Ureter (tissue), 1 donor: ENCODE measurements at regions not wholly inside any gene's neighbourhood (a gene's known extent, or its start where the extent isn't known, plus 50 kb on each side); places are given as distances from the start of the nearest gene placed in this dataset.
"Not testable (repeated sequence)": the region's sequence is repeated elsewhere in the genome, so short reads cannot be mapped to it uniquely, and the experiment has no call there.

ENCODE experiments used
- DNase-seq: peaks from one replicate; pipeline ENCODE4 v3.0.0-alpha.2; 2020; ENCODE audit warnings: low spot score
- donor health status: DM: yes; HTN: yes; CAD: no.

DNA sequence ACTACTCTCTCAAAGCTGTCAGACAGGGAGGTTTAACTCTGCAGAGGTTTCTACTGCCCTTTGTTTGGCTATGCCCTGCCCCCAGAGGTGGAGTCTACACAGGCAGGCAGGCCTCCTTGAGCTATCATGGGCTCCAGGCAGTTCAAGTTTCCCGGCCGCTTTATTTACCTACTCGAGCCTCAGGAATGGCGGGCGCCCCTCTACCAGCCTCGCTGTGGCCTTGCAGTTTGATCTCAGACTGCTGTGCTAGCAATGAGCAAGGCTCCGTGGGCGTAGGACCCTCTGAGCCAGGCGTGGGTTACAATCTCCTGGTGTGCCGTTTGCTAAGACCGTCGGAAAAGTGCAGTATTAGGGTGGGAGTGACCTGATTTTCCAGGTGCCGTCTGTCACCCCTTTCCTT, 124.3 kb downstream of the PTCHD1 start:
- not testable (repeated sequence) for DNase-seq

DNA sequence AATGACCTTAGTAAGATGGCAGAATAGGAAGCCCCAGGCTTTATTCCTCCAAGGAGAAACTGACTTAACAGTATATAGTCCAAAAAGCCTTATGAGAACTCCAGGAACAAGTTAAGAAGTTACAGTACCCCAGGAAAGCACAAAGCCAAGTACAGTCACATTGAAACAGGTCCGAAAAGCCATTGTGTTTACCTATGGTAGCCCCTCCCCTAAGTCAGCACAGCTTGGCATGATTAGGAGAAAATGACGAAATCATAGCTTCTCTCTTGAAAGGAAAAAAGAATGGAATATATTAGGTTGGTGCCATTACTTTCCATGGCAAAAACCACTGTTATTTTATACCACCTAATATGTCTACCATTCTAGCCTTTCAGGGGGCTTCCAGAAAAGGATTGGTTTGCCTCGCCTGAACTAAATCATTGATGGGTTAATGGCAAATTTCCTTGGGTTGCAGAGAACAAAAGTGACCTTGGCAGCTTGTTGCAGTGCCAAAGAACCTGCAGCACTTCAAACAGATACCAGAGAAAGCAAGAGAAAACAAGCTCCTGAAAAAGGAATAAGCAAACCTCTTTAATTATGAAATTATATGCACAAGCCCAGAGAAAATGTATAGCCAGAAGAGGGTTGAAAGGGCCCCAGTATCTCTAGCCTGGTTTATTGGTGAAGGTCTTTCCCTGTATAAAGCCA, 130.6 kb downstream of the PTCHD1 start:
- no peak for DNase-seq

DNA sequence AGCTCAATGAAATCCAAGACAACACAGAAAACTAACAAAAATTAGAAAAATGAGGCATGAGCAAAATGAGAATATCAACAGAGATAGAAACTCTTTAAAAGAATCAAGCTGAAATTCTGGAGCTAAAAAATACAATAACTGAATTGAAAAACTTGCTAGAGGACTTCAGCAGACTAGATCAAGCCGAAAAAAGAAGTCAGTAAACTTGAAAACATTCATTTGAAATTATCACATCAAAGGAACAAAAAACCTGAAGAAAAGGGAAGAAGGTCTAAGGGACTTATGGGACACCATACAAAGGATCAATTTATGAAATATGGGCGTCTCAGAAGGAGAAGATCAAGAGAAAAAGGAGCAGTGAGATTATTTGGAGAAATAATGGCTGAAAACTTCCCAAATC, 131.3 kb downstream of the PTCHD1 start:
- DNase-seq = no peak

- DNase-seq = no peak
Observed at GRCh38 chrX:23478056-23478455, 143.4 kb downstream of the PTCHD1 start.

- no peak for DNase-seq
Observed at GRCh38 chrX:23478561-23478960, 143.9 kb downstream of the PTCHD1 start.

- DNase-seq = no peak
Observed at GRCh38 chrX:23482561-23482960, 147.9 kb downstream of the PTCHD1 start.

DNA sequence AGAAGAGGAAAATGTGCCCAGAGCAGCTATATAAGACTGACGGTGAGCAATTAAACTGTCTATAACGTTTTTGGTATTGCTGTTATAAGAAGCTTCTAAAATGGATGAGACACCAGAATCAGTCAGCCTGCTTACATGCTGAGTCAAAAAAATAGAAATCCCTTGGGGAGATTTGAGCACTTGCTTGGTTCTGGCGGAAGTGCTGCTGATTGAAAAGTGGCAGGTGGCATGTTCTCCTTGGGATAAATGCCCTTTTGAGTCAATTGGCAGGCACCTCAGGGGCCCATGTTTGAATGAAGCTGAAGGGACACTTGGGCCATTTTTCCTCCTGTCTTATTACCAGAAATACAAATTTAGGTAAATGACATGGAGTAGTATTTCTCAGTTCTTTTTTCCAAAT, 148.7 kb downstream of the PTCHD1 start:
- DNase-seq = no peak

- no peak for DNase-seq
Observed at GRCh38 chrX:23493941-23494374, 159.3 kb downstream of the PTCHD1 start.

DNA sequence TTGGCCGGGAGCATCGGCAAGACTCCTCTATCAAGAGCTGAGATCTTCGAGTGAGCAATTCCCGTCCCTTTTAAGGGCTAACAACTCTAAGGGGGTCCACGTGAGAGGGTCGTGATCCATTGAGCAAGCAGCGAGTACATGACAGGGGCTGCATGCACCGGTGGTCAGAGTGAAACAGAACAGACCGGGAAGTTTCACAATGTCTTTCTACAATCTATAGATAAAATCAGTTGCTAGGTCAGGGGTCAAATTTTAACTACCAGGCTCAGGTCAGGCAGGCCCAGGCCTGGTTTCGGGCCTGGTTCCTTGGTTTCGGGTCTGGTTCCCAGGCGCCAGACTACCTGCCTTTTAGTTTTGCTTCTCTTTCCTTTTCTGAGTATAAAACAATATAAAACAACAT, 160.1 kb downstream of the PTCHD1 start:
- no peak for DNase-seq

GRCh38 chrX:23497919-23498318, 163.3 kb downstream of the PTCHD1 start:
- no peak for DNase-seq

DNA sequence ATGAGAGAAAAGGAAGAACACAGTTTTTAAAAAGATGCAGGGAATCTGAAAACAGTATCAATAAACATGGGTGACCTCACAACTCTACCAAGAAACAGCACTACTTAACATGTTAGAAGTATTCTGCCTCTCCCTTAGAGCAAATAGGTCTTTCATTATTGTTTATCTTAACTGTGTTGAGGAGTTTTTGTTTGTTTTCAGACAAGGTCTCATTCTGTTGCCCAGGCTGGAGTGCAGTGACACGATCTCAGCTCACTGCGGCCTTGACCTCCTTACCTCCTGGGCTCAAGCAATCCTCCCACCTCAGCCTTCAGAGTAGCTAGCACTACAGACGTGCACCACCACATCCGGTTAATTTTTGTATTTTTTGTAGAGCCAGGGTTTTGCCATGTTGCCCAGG, 165.3 kb upstream of the PRDX4 start:
- DNase-seq = no peak

DNA sequence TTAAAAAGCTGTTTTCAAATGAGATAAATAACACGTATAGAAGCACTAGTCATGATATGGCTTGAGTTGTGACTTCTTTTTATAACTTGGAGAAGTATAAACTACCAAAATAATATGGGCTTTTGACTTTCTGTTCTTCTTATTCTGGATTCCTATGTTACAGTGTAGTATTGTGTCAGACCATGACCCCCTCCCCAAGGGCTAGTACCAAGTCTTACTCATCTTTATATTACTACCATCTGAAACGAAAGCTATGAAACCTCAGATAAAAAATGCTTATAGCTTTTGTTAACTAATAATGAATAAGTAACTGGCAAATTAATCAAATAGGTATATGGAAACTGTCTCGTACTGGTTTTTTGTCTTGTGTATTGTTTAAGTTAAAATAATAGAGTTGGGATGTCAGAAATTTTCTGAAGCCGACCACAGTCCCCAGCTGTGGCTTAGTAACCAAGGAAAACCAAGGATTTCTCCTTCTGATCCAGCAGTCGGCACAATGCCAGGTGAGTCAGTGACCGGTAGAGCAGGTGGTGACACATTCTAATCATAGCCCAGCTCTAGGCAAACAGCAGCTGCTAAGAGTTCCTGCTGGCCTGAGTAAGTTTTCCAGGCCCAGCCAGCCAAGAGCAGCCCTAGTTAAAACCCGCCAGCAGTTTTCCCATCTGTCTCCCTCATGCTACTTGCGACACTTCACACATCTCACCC, 163.3 kb upstream of the PRDX4 start:
- DNase-seq = peak; percentile 75

DNA sequence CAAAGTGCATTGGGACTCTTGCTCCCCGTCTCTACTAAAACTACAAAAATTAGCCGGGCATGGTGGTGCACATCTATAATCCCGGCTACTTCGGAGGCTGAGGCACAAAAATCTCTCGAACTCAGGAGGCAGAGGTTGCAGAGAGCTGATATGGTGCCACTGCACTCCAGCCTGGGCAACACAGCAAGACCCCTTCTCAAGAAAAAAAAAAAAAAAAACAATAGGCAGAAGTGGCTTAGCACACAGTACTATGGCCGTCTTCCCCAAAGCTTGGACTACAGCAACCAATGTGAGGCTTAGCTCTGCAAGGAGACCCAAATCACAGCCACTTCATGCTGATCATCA, 162.8 kb upstream of the PRDX4 start:
- no peak for DNase-seq

DNA sequence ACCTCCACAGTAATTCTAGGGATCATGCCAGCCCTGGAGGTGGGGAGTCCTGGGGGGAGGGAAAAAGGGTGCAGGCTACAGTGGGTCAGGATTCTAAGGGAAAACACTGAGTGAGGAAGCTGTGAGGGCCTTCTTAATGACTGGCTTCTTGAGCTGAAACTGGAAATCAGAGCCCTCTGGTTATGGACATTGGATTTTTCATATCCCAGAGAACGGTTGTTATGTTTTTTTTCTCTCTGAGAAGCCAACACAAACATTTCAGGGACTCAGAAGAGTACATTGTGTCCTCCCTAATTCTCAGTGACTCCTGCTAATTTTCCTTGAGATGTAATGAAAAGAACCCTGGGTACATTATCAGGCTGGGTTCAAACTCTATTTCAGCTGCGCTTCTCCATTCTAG, 162.4 kb upstream of the PRDX4 start:
- DNase-seq = no peak

GRCh38 chrX:23505531-23506303, 161.6 kb upstream of the PRDX4 start:
- no peak for DNase-seq

- DNase-seq = no peak
Observed at GRCh38 chrX:23509256-23509655, 158.0 kb upstream of the PRDX4 start.

- no peak for DNase-seq
Observed at GRCh38 chrX:23511793-23512192, 155.5 kb upstream of the PRDX4 start.

GRCh38 chrX:23513121-23513520, 154.2 kb upstream of the PRDX4 start:
- no peak for DNase-seq

- DNase-seq = no peak
Observed at GRCh38 chrX:23514082-23514481, 153.2 kb upstream of the PRDX4 start.

GRCh38 chrX:23515028-23515427, 152.3 kb upstream of the PRDX4 start:
- DNase-seq = no peak

GRCh38 chrX:23523026-23523657, 144.2 kb upstream of the PRDX4 start:
- not testable (repeated sequence) for DNase-seq

GRCh38 chrX:23524467-23524866, 142.8 kb upstream of the PRDX4 start:
- no peak for DNase-seq
